K562 (cell line): ENCODE measurements at regions not wholly inside any gene's neighbourhood (a gene's known extent, or its start where the extent isn't known, plus 50 kb on each side); places are given as distances from the start of the nearest gene placed in this dataset.

Experiments
- FOXA3 ChIP-seq, 2 experiments: fragments of 450-650 bp in 1 of 2; sonication (generic) in 1 of 2; formaldehyde crosslinking; IDR thresholded peaks in 1 of 2; conservative IDR thresholded peaks in 1 of 2; 2 replicates each; pipeline versions ENCODE4 v1.4.0 to v1.8.0; 2020 to 2022; ENCODE audit warnings: mild to moderate bottlenecking in 2 of 2, missing genetic modification reagents in 1 of 2
- HNRNPH1 ChIP-seq: fragments of 200-400 bp; formaldehyde crosslinking; optimal IDR thresholded peaks from 2 replicates; pipeline ENCODE3; 2017; ENCODE audit warnings: low read depth, mild to moderate bottlenecking, low read length, moderate library complexity
- MEF2A ChIP-seq: IDR thresholded peaks from 2 replicates; pipeline ENCODE4 v1.6.1; 2011; ENCODE audit warnings: low read depth, mild to moderate bottlenecking, low read length, moderate library complexity; ENCODE audit not compliant: control insufficient read depth
- PPARD ChIP-seq: fragments of 250-450 bp; sonication (Bioruptor Pico); IDR thresholded peaks from 2 replicates; pipeline ENCODE4 v1.8.0; 2022; ENCODE audit warnings: inconsistent platforms, mild to moderate bottlenecking, moderate library complexity
- SMC3 ChIP-seq: conservative IDR thresholded peaks from 2 replicates; pipeline ENCODE4 v1.6.1; 2011; ENCODE audit warnings: low read depth, low read length, improper control_type of control experiment; ENCODE audit not compliant: insufficient read depth
- SP1 ChIP-seq: sonication (generic); formaldehyde crosslinking; IDR thresholded peaks from 2 replicates; pipeline ENCODE4 v1.8.1; 2022; ENCODE audit warnings: mild to moderate bottlenecking, missing genetic modification reagents
- ZNF609 ChIP-seq: sonication (generic); formaldehyde crosslinking; IDR thresholded peaks from 2 replicates; pipeline ENCODE4 v1.8.1; 2023; ENCODE audit warnings: missing genetic modification reagents, mild to moderate bottlenecking, borderline replicate concordance
- ZNF830 ChIP-seq: fragments of 250-450 bp; sonication (Bioruptor Pico); IDR thresholded peaks from 2 replicates; pipeline ENCODE4 v1.5.0; 2021; ENCODE audit warnings: mild to moderate bottlenecking

GRCh38 chr13:18953139-18953930 is 228.3 kb downstream of the TUBA3C start (continued):
- no peak for TF ChIP-seq PPARD
- TF ChIP-seq FOXA3 (CRISPR knock-in tag; conservative IDR thresholded peaks at IDR 0.05 in 1 of 2, IDR thresholded peaks at IDR 0.05 in 1 of 2), result no peak
- no peak for TF ChIP-seq ZNF609 (CRISPR knock-in tag)
- no peak for TF ChIP-seq MEF2A
- no peak for TF ChIP-seq ZNF830 (CRISPR knock-in tag)
- TF ChIP-seq HNRNPH1, result no peak
- TF ChIP-seq SMC3, result no peak
- no peak for TF ChIP-seq SP1 (CRISPR knock-in tag)
- TF ChIP-seq, all 486 proteins: peak for 0
